RWPE1 (cell line): ENCODE measurements at regions not wholly inside any gene's neighbourhood (a gene's known extent, or its start where the extent isn't known, plus 50 kb on each side); places are given as distances from the start of the nearest gene placed in this dataset.

ENCODE experiments used
- CTCF ChIA-PET: fragments of 350-600 bp; sonication (Branson Sonifier 250); formaldehyde crosslinking; extraction: SDS; loops from one replicate; lab custom pipeline; 2021; lab: Yijun Ruan, JAX
- POLR2A ChIA-PET: fragments of 400-600 bp; formaldehyde crosslinking; extraction: SDS; loops from one replicate; lab custom pipeline; 2020; ENCODE audit warnings: antibody characterized with exemption; ENCODE audit not compliant: low non-redundant PET; lab: Yijun Ruan, JAX
- DNase-seq: peaks from one replicate; pipeline ENCODE4 v3.0.0; 2012; ENCODE audit warnings: low spot score
- H3K27ac ChIP-seq: fragments of 450-650 bp; 2 replicates; pipeline ENCODE4 v1.5.1; 2017
- TF ChIP-seq, protein P1 (sequence below): fragments of 450-650 bp; conservative IDR thresholded peaks from 2 replicates; pipeline ENCODE4 v1.5.1; 2017; ENCODE audit warnings: low read depth, mild to moderate bottlenecking

GRCh38 chr1:235018720-235019444 is 109.8 kb downstream of the TOMM20 start:
- POLR2A ChIA-PET, result no interaction called here
- DNase-seq, result no peak
- CTCF ChIA-PET, result interaction anchor here (0.5 kb wide), 1 partner anchor 30 kb away, joined by 3 read pairs; no protein-coding TSS in a partner anchor
- no peak overlapping the region for H3K27ac ChIP-seq
- TF ChIP-seq, protein P1, sequence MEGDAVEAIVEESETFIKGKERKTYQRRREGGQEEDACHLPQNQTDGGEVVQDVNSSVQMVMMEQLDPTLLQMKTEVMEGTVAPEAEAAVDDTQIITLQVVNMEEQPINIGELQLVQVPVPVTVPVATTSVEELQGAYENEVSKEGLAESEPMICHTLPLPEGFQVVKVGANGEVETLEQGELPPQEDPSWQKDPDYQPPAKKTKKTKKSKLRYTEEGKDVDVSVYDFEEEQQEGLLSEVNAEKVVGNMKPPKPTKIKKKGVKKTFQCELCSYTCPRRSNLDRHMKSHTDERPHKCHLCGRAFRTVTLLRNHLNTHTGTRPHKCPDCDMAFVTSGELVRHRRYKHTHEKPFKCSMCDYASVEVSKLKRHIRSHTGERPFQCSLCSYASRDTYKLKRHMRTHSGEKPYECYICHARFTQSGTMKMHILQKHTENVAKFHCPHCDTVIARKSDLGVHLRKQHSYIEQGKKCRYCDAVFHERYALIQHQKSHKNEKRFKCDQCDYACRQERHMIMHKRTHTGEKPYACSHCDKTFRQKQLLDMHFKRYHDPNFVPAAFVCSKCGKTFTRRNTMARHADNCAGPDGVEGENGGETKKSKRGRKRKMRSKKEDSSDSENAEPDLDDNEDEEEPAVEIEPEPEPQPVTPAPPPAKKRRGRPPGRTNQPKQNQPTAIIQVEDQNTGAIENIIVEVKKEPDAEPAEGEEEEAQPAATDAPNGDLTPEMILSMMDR, result no peak

DNA sequence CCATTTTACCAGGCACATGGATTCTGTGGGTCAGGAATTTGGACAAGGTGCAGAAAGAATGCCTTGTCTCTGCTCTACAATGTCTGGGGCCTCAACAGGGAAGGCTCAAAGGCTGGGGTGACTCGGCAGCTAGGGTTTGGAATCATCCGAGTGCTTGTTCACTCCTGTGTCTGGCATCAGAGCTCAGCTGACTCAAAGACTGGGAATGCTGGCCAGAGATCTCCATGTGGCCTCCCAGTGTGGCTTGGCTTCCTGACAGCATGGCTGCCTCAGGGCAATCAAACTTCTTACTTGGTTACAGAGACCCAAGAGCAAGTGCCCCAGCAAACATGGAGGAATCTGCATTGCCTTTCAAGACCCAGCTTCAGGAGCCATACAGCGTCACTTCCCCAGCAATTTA is 110.5 kb downstream of the TOMM20 start:
- TF ChIP-seq, protein P1, result no peak
- ChIA-PET CTCF (interaction anchor here (0.6 kb wide), 1 partner anchor 404 kb away, joined by 3 read pairs; no protein-coding TSS in a partner anchor), POLR2A (no interaction called here)
- peak overlapping the region; percentile 69 for H3K27ac ChIP-seq
- peak; percentile 86 for DNase-seq

DNA sequence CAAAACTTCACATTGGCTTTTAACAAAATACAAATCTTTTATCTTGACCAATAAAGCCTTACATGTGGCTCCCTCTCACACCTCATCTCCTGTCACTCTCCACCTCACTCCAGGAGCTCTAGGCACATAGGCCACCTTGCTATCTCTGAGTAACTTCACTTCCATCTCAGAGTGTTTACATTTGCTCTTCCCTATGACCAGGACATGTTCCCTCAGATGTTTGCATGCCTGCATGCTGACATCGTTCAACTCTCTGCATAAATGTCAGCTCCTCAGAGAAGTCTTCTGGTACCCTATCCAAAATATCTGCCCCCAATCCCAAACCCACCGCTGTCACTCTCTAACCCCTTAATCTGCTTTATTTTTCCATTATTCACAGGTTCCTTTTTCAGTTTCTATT is 110.9 kb downstream of the TOMM20 start:
- CTCF ChIA-PET, result interaction anchor here (0.6 kb wide), 1 partner anchor 404 kb away, joined by 3 read pairs; no protein-coding TSS in a partner anchor

DNA sequence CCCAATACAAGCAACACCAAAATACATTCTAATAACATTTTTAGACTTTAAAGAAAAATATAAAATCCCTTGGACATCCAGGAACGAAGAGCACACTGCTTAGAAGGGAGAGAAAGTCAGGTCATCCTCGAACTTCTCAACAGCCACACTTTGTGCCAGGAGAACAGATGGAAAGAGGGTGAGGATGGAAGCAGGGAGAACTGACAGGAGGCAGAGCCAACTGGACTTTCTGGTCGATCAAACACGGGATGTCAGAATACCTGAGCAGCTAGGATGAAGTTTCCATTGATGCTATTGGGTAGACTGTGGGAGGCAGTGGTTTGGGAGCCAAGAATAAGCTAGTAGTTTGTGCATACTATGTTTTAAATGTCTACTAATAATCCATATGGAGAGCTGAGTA is 111.4 kb downstream of the TOMM20 start:
- ChIA-PET CTCF (no interaction called here), POLR2A (no interaction called here)
- TF ChIP-seq, protein P1, result no peak
- no peak overlapping the region for H3K27ac ChIP-seq
- no peak for DNase-seq

More for the DNA sequence above, 110.9 kb downstream of the TOMM20 start:
- DNase-seq, result no peak
- H3K27ac ChIP-seq, result peak overlapping the region; percentile 69
- POLR2A ChIA-PET, result no interaction called here
- TF ChIP-seq, protein P1, result no peak

- CTCF ChIA-PET, result no interaction called here
- no peak for DNase-seq
- POLR2A ChIA-PET, result no interaction called here
- TF ChIP-seq, protein P1, result no peak
- no peak overlapping the region for H3K27ac ChIP-seq
Observed at GRCh38 chr1:235015291-235015985, 113.2 kb downstream of the TOMM20 start.

DNA sequence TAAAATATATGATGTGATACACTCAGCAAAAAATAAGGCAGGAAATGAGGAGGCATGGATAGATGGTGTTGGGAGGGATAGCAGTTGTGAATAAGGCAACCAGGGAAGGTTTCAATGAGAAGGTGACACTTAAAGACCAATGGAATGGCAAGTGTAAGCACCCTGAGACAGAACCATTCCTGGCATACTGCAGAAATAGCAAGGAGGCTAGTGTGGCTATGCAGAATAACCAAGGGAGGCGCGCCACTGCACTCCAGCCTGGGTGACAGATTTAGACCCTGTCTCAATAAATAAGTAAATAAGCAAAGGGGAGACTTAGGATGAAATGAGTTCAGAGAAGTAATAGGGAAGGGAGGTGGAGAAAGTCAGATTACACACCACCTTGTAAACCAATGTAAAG is 113.9 kb downstream of the TOMM20 start:
- TF ChIP-seq, protein P1, result no peak
- POLR2A ChIA-PET, result no interaction called here
- no peak for DNase-seq
- CTCF ChIA-PET, result no interaction called here
- no peak overlapping the region for H3K27ac ChIP-seq
